ENCODE measurements at regions not wholly inside any gene's neighbourhood (a gene's known extent, or its start where the extent isn't known, plus 50 kb on each side); places are given as distances from the start of the nearest gene placed in this dataset.

- intact Hi-C loops (cut with micrococcal nuclease; ENCODE audit: unreplicated experiment) (no loop called here), in situ Hi-C loops (cut with HindIII; ENCODE audit: low pct_unique_long_range_greater_than_20kb, low sequenced_read_pairs) (no loop called here)
- no peak for DNase-seq (ENCODE audit: low read depth, low spot score)
- ChIA-PET CTCF (interaction anchor here (0.7 kb wide), 1 partner anchor 94 kb away, joined by 5 read pairs; no protein-coding TSS in a partner anchor), POLR2A (no interaction called here)
- ATAC-seq, result no peak
- no peak overlapping the region for H3K27ac ChIP-seq (ENCODE audit: low read length)
- BruUV-seq (replicated peaks), result no TSS peak
- no peaks in the 10 kb centered on the region for H3K9me3 ChIP-seq (ENCODE audit: control insufficient read depth, insufficient read depth, low read depth, low read length)
- H3K4me3 ChIP-seq (ENCODE audit: low read depth in 2 of 2, low read length in 2 of 2), result no peak overlapping the region
- no peaks in the 10 kb centered on the region for H3K4me1 ChIP-seq (ENCODE audit: control insufficient read depth, insufficient read depth, low read length)
- no peaks in the 10 kb centered on the region for H3K27me3 ChIP-seq (ENCODE audit: control insufficient read depth, insufficient read depth, low read length)
- TF ChIP-seq POLR2AphosphoS5 (IDR thresholded peaks at IDR 0.05; ENCODE audit: low read depth, low read length) (no peak), TCF7L2 (IDR thresholded peaks at IDR 0.05; ENCODE audit: low read depth, low read length) (no peak), SIN3A (IDR thresholded peaks at IDR 0.05; ENCODE audit: borderline replicate concordance, insufficient read depth, low read depth, low read length) (no peak), REST (IDR thresholded peaks at IDR 0.05; ENCODE audit: insufficient read depth in 1 of 2, low read depth in 2 of 2, low read length in 1 of 2) (no peak)
- TF ChIP-seq, protein P1, sequence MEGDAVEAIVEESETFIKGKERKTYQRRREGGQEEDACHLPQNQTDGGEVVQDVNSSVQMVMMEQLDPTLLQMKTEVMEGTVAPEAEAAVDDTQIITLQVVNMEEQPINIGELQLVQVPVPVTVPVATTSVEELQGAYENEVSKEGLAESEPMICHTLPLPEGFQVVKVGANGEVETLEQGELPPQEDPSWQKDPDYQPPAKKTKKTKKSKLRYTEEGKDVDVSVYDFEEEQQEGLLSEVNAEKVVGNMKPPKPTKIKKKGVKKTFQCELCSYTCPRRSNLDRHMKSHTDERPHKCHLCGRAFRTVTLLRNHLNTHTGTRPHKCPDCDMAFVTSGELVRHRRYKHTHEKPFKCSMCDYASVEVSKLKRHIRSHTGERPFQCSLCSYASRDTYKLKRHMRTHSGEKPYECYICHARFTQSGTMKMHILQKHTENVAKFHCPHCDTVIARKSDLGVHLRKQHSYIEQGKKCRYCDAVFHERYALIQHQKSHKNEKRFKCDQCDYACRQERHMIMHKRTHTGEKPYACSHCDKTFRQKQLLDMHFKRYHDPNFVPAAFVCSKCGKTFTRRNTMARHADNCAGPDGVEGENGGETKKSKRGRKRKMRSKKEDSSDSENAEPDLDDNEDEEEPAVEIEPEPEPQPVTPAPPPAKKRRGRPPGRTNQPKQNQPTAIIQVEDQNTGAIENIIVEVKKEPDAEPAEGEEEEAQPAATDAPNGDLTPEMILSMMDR (IDR thresholded peaks at IDR 0.05), result no peak
- no peaks in the 10 kb centered on the region for H3K36me3 ChIP-seq (ENCODE audit: control insufficient read depth, insufficient read depth, low read length)
Measured at GRCh38 chr1:239939602-239940001, 152.1 kb upstream of the FMN2 start.

DNA sequence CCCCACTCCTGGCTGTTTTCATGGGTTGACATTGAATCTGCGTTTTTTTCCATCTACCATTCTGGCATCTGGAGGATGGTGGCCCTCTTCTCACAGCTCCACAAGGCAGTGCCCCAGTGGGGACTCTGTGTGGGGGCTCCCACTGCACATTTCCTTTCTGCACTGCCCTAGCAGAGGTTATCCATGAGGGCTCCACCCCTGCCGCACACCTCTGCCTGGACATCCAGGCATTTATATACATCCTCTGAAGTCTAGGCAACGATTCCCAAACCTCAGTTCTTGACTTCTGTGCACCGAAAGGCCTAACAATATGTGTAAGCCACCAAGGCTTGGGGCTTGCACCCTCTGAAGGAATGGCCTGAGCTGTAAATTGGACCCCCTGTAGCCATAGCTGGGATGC lies 147.9 kb upstream of the FMN2 start:
- ChIA-PET CTCF (no interaction called here), POLR2A (no interaction called here)
- no TSS peak for BruUV-seq (replicated peaks)
- Histone ChIP-seq H3K27ac (ENCODE audit: low read length) (no peak overlapping the region), H3K27me3 (ENCODE audit: control insufficient read depth, insufficient read depth, low read length) (no peaks in the 10 kb centered on the region), H3K4me3 (ENCODE audit: low read depth in 2 of 2, low read length in 2 of 2) (no peak overlapping the region), H3K9me3 (ENCODE audit: control insufficient read depth, insufficient read depth, low read depth, low read length) (no peaks in the 10 kb centered on the region), H3K36me3 (ENCODE audit: control insufficient read depth, insufficient read depth, low read length) (no peaks in the 10 kb centered on the region), H3K4me1 (ENCODE audit: control insufficient read depth, insufficient read depth, low read length) (no peaks in the 10 kb centered on the region)
- DNase-seq (ENCODE audit: low read depth, low spot score) (no peak), ATAC-seq (no peak)
- in situ Hi-C loops (cut with HindIII; ENCODE audit: low pct_unique_long_range_greater_than_20kb, low sequenced_read_pairs), result no loop called here
- no peak for TF ChIP-seq SIN3A (IDR thresholded peaks at IDR 0.05; ENCODE audit: borderline replicate concordance, insufficient read depth, low read depth, low read length)
- no peak for TF ChIP-seq REST (IDR thresholded peaks at IDR 0.05; ENCODE audit: insufficient read depth in 1 of 2, low read depth in 2 of 2, low read length in 1 of 2)
- no peak for TF ChIP-seq TCF7L2 (IDR thresholded peaks at IDR 0.05; ENCODE audit: low read depth, low read length)
- TF ChIP-seq POLR2AphosphoS5 (IDR thresholded peaks at IDR 0.05; ENCODE audit: low read depth, low read length), result no peak
- TF ChIP-seq, protein P1 (IDR thresholded peaks at IDR 0.05), result no peak
- intact Hi-C loops (cut with micrococcal nuclease; ENCODE audit: unreplicated experiment), result no loop called here
